ENCODE measurements at regions not wholly inside any gene's neighbourhood (a gene's known extent, or its start where the extent isn't known, plus 50 kb on each side); places are given as distances from the start of the nearest gene placed in this dataset.
A peak's percentile ranks its signal among the peaks of the same experiment; 100 is the strongest.

GRCh38 chr1:172732427-172732826 is 73.5 kb downstream of the FASLG start:
- Mint-ChIP-seq H3K4me3 (no peak overlapping the region), H3K27me3 (ENCODE audit: low read depth) (no peaks in the 10 kb centered on the region), H3K4me1 (peaks cover 7% of the 10 kb centered on the region), H3K36me3 (peaks cover 18% of the 10 kb centered on the region), H3K9me3 (peaks cover 56% of the 10 kb centered on the region), H3K27ac (no peak overlapping the region)
- DNase-seq (ENCODE audit: low spot score in 2 of 2, unreplicated experiment in 2 of 2), result no peak
- TF ChIP-seq, protein P1, sequence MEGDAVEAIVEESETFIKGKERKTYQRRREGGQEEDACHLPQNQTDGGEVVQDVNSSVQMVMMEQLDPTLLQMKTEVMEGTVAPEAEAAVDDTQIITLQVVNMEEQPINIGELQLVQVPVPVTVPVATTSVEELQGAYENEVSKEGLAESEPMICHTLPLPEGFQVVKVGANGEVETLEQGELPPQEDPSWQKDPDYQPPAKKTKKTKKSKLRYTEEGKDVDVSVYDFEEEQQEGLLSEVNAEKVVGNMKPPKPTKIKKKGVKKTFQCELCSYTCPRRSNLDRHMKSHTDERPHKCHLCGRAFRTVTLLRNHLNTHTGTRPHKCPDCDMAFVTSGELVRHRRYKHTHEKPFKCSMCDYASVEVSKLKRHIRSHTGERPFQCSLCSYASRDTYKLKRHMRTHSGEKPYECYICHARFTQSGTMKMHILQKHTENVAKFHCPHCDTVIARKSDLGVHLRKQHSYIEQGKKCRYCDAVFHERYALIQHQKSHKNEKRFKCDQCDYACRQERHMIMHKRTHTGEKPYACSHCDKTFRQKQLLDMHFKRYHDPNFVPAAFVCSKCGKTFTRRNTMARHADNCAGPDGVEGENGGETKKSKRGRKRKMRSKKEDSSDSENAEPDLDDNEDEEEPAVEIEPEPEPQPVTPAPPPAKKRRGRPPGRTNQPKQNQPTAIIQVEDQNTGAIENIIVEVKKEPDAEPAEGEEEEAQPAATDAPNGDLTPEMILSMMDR (IDR thresholded peaks at IDR 0.05; ENCODE audit: unreplicated experiment), result no peak

DNA sequence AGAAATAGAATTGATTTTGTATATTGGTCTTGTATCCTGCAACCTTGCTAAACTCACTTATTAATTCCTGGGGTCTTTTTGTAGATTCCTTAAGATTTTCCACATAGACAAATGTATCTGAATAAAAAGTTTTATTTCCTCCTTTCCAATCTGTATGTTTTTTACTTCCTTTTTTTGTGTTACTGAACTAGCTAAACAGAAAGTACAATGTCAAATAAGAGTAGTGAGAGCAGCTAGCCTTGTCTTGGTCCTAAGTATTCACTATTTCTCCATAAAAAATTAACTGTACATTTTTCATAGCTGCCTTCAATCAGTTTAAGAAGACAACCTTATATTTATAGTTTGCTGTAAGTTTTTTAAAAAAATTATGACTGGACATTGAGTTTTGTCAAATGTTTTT is 74.9 kb downstream of the FASLG start:
- H3K36me3 Mint-ChIP-seq, result peaks cover 10% of the 10 kb centered on the region
- H3K27me3 Mint-ChIP-seq (ENCODE audit: low read depth), result no peaks in the 10 kb centered on the region
- peaks cover 48% of the 10 kb centered on the region for H3K9me3 Mint-ChIP-seq
- H3K4me1 Mint-ChIP-seq, result peaks cover 7% of the 10 kb centered on the region
- H3K4me3 Mint-ChIP-seq, result no peak overlapping the region
- no peak overlapping the region for H3K27ac Mint-ChIP-seq
- TF ChIP-seq, protein P1 (IDR thresholded peaks at IDR 0.05; ENCODE audit: unreplicated experiment), result no peak
- no peak for DNase-seq (ENCODE audit: low spot score in 2 of 2, unreplicated experiment in 2 of 2)

DNA sequence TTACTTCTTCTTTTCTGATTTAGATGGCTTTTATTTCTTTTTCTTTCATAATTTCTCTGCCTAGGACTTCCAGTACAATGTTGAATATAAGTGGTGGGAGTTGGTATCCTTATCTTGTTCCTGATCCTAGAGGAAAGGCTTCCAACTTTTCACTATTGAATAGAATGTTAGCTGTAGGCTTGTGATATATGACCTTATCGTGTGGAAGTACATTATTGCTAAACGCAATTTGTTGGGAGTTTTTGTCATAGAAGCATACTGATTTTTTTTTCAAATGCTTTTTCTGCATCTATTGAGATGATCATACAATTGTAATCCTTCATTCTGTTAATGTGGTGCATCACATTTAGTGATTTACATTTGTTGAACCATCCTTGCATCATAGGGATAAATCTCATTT is 79.5 kb downstream of the FASLG start:
- no peak for DNase-seq (ENCODE audit: low spot score in 2 of 2, unreplicated experiment in 2 of 2)
- TF ChIP-seq, protein P1 (IDR thresholded peaks at IDR 0.05; ENCODE audit: unreplicated experiment), result no peak
- H3K4me1 Mint-ChIP-seq, result peaks cover 9% of the 10 kb centered on the region
- no peaks in the 10 kb centered on the region for H3K27me3 Mint-ChIP-seq (ENCODE audit: low read depth)
- H3K4me3 Mint-ChIP-seq, result no peak overlapping the region
- H3K36me3 Mint-ChIP-seq, result no peaks in the 10 kb centered on the region
- peaks cover 18% of the 10 kb centered on the region for H3K9me3 Mint-ChIP-seq
- H3K27ac Mint-ChIP-seq, result no peak overlapping the region

DNA sequence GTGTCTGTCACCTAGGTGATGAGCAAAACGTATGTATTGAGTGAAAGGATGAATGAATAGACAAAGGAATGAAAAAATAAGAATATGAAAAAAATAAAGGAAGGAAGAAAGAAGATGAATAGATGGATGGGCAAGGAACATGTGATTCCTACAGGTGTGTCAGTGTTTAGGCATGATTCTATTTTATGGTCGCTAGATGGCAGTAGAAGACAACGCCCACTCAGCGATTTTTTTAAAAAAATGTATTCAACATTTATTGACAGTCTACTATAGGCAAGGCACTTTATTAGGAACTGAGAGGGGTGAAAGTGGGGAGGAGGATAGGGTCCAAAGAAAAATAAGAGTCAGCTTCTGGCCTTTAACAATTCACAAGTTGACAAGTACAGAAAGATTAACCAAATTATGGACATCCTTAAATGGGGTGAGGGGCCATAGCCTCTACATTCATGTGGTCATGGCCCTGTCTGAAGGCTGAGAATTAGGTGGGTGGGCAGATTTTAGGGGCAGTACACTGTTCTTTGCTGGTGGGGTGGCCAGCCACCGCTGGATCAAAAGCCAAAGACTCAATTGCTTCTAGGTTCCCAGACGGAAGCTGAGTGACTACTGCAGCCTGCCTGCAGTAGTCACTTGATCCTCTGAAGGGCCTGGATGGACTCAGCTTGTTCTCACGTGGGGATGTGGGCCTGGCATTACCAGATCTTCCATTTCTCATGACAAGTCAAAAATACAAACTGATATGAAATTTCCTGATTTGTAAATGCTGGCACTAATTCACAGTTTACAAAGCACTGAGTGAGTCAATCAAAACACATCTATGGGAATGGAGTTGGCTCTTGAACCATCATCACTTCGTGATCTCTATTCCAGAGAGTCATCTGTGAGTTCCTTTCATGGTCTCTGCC is 83.9 kb downstream of the FASLG start:
- no peak overlapping the region for H3K4me3 Mint-ChIP-seq
- no peak overlapping the region for H3K27ac Mint-ChIP-seq
- H3K27me3 Mint-ChIP-seq (ENCODE audit: low read depth), result no peaks in the 10 kb centered on the region
- TF ChIP-seq, protein P1 (IDR thresholded peaks at IDR 0.05; ENCODE audit: unreplicated experiment), result peak; percentile 67
- no peak for DNase-seq (ENCODE audit: low spot score in 2 of 2, unreplicated experiment in 2 of 2)
- no peaks in the 10 kb centered on the region for H3K36me3 Mint-ChIP-seq
- peaks cover 6% of the 10 kb centered on the region for H3K9me3 Mint-ChIP-seq
- peaks cover 3% of the 10 kb centered on the region for H3K4me1 Mint-ChIP-seq

DNA sequence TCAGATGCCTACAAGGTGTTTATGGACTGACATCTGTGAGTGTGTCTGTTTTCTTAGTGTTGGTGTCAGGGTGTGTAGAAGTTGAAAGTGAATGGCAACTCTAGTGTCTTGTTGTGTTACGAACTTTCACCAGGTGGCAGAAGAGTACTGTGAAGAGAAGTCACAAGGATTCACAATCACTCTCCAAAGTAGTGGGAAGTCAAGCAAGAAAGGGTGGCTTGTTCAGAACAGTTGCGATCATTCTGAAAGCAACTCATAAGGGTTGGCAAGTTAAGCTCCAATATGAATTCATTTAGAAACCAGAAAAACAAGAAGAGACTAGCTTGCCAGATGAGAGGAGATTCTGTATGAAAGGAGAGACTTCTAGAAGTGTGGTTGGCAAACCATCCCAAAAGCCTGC is 86.1 kb downstream of the FASLG start:
- Mint-ChIP-seq H3K27ac (no peak overlapping the region), H3K27me3 (ENCODE audit: low read depth) (no peaks in the 10 kb centered on the region), H3K36me3 (no peaks in the 10 kb centered on the region), H3K9me3 (no peaks in the 10 kb centered on the region), H3K4me1 (peaks cover 3% of the 10 kb centered on the region), H3K4me3 (no peak overlapping the region)
- TF ChIP-seq, protein P1 (IDR thresholded peaks at IDR 0.05; ENCODE audit: unreplicated experiment), result peak; percentile 47
- DNase-seq (ENCODE audit: low spot score in 2 of 2, unreplicated experiment in 2 of 2), result no peak

Data from mesothelial cell of epicardium (in vitro differentiated cells).